Right atrium auricular region (tissue), 2 donors: ENCODE measurements at regions not wholly inside any gene's neighbourhood (a gene's known extent, or its start where the extent isn't known, plus 50 kb on each side); places are given as distances from the start of the nearest gene placed in this dataset.

ENCODE experiments used
- DNase-seq: peaks from one replicate; pipeline ENCODE4 v3.0.0-alpha.2; 2019; ENCODE audit warnings: low spot score
- H3K27ac ChIP-seq, 2 donors: fragments of 200-600 bp; sonication (generic); 1 replicate in 1 of 2; 2 replicates in 1 of 2; pipeline ENCODE4 v1.5.1; 2016 to 2019
- H3K27me3 ChIP-seq, 2 donors: fragments of 200-600 bp; sonication (generic); one replicate each; pipeline versions ENCODE4 v1.5.1 to v1.6.0; 2017 to 2019
- H3K36me3 ChIP-seq: fragments of 200-600 bp; sonication (generic); one replicate; pipeline ENCODE4 v1.5.1; 2016
- H3K4me1 ChIP-seq, 2 donors: fragments of 200-600 bp; sonication (generic); one replicate each; pipeline versions ENCODE4 v1.5.1 to v1.6.0; 2017 to 2019
- H3K4me3 ChIP-seq, 2 donors: fragments of 200-600 bp; sonication (generic); 1 replicate in 1 of 2; 2 replicates in 1 of 2; pipeline ENCODE4 v1.5.1; 2017 to 2019; ENCODE audit warnings: mild to moderate bottlenecking in 1 of 2, moderate library complexity in 1 of 2
- H3K9me3 ChIP-seq, 2 donors: fragments of 200-600 bp; sonication (generic); one replicate each; pipeline ENCODE4 v1.5.1; 2019
- CTCF ChIP-seq, 2 donors: fragments of 200-600 bp; sonication (generic); IDR thresholded peaks; one replicate each; pipeline ENCODE4 v1.5.1; 2019; ENCODE audit warnings: antibody characterized with exemption in 2 of 2

- Histone ChIP-seq H3K27me3 (no peaks in the 10 kb centered on the region), H3K27ac (no peak overlapping the region), H3K36me3 (no peaks in the 10 kb centered on the region), H3K4me1 (no peaks in the 10 kb centered on the region), H3K9me3 (no peaks in the 10 kb centered on the region), H3K4me3 (no peak overlapping the region)
- DNase-seq, result no peak
- no peak for TF ChIP-seq CTCF (IDR thresholded peaks at IDR 0.05)
Measured at GRCh38 chr2:18093196-18093595, 214.7 kb downstream of the KCNS3 start.

- no peaks in the 10 kb centered on the region for H3K9me3 ChIP-seq
- H3K27me3 ChIP-seq, result no peaks in the 10 kb centered on the region
- H3K36me3 ChIP-seq, result no peaks in the 10 kb centered on the region
- TF ChIP-seq CTCF (IDR thresholded peaks at IDR 0.05), result no peak
- no peak overlapping the region for H3K27ac ChIP-seq
- no peaks in the 10 kb centered on the region for H3K4me1 ChIP-seq
- DNase-seq, result no peak
- no peak overlapping the region for H3K4me3 ChIP-seq
Measured at GRCh38 chr2:18092760-18093159, 214.3 kb downstream of the KCNS3 start.

GRCh38 chr2:18085593-18085992, 207.1 kb downstream of the KCNS3 start:
- H3K27ac ChIP-seq, result no peak overlapping the region
- no peak for TF ChIP-seq CTCF (IDR thresholded peaks at IDR 0.05)
- H3K4me3 ChIP-seq, result no peak overlapping the region
- no peaks in the 10 kb centered on the region for H3K27me3 ChIP-seq
- no peaks in the 10 kb centered on the region for H3K9me3 ChIP-seq
- no peaks in the 10 kb centered on the region for H3K36me3 ChIP-seq
- no peaks in the 10 kb centered on the region for H3K4me1 ChIP-seq
- DNase-seq, result no peak

- no peak for DNase-seq
Measured at GRCh38 chr2:18084376-18084775, 205.9 kb downstream of the KCNS3 start.

GRCh38 chr2:18083806-18084205, 205.3 kb downstream of the KCNS3 start:
- Histone ChIP-seq H3K9me3 (no peaks in the 10 kb centered on the region), H3K4me1 (no peaks in the 10 kb centered on the region), H3K36me3 (no peaks in the 10 kb centered on the region), H3K27ac (no peak overlapping the region), H3K27me3 (no peaks in the 10 kb centered on the region), H3K4me3 (no peak overlapping the region)
- no peak for TF ChIP-seq CTCF (IDR thresholded peaks at IDR 0.05)
- no peak for DNase-seq

More at GRCh38 chr2:18084376-18084775, 205.9 kb downstream of the KCNS3 start:
- Histone ChIP-seq H3K4me1 (no peaks in the 10 kb centered on the region), H3K4me3 (no peak overlapping the region), H3K9me3 (no peaks in the 10 kb centered on the region), H3K27ac (no peak overlapping the region), H3K36me3 (no peaks in the 10 kb centered on the region), H3K27me3 (no peaks in the 10 kb centered on the region)
- TF ChIP-seq CTCF (IDR thresholded peaks at IDR 0.05), result no peak

GRCh38 chr2:18078216-18078615, 199.7 kb downstream of the KCNS3 start:
- no peak for DNase-seq
- no peak overlapping the region for H3K27ac ChIP-seq
- H3K4me3 ChIP-seq, result no peak overlapping the region
- H3K4me1 ChIP-seq, result no peaks in the 10 kb centered on the region
- no peak for TF ChIP-seq CTCF (IDR thresholded peaks at IDR 0.05)
- no peaks in the 10 kb centered on the region for H3K27me3 ChIP-seq
- H3K36me3 ChIP-seq, result no peaks in the 10 kb centered on the region
- no peaks in the 10 kb centered on the region for H3K9me3 ChIP-seq
